Neuron (in vitro differentiated cells): ENCODE measurements at regions not wholly inside any gene's neighbourhood (a gene's known extent, or its start where the extent isn't known, plus 50 kb on each side); places are given as distances from the start of the nearest gene placed in this dataset.
A peak's percentile ranks its signal among the peaks of the same experiment; 100 is the strongest.

Source experiments
- H2AFZ ChIP-seq: one replicate; pipeline ENCODE4 v1.6.1; 2013; ENCODE audit warnings: low read depth, mild to moderate bottlenecking, inconsistent platforms, low read length, moderate library complexity
- H3K27me3 ChIP-seq: one replicate; pipeline ENCODE4 v1.6.1; 2013; ENCODE audit warnings: low read length; ENCODE audit not compliant: insufficient read depth
- H3K36me3 ChIP-seq: one replicate; pipeline ENCODE4 v1.6.1; 2013; ENCODE audit warnings: low read length; ENCODE audit not compliant: insufficient read depth
- H3K4me1 ChIP-seq: one replicate; pipeline ENCODE4 v1.6.1; 2013; ENCODE audit warnings: low read length; ENCODE audit not compliant: insufficient read depth
- H3K4me3 ChIP-seq: 2 replicates; pipeline ENCODE4 v1.5.1; 2013; ENCODE audit warnings: mild to moderate bottlenecking, low read length, moderate library complexity
- H3K9me3 ChIP-seq: one replicate; pipeline ENCODE4 v1.6.1; 2013; ENCODE audit warnings: low read length

GRCh38 chr3:93746-94145 is 102.8 kb upstream of the CHL1 start:
- no peak overlapping the region for H2AFZ ChIP-seq

GRCh38 chr3:96259-96658 is 100.3 kb upstream of the CHL1 start:
- Histone ChIP-seq H3K4me1 (peaks cover 48% of the 10 kb centered on the region), H3K9me3 (no peaks in the 10 kb centered on the region), H2AFZ (no peak overlapping the region), H3K4me3 (no peak overlapping the region), H3K27me3 (no peaks in the 10 kb centered on the region), H3K36me3 (no peaks in the 10 kb centered on the region)

More at GRCh38 chr3:93746-94145, 102.8 kb upstream of the CHL1 start:
- Histone ChIP-seq H3K9me3 (no peaks in the 10 kb centered on the region), H3K4me3 (no peak overlapping the region), H3K27me3 (no peaks in the 10 kb centered on the region), H3K4me1 (peaks cover 23% of the 10 kb centered on the region), H3K36me3 (no peaks in the 10 kb centered on the region)

DNA sequence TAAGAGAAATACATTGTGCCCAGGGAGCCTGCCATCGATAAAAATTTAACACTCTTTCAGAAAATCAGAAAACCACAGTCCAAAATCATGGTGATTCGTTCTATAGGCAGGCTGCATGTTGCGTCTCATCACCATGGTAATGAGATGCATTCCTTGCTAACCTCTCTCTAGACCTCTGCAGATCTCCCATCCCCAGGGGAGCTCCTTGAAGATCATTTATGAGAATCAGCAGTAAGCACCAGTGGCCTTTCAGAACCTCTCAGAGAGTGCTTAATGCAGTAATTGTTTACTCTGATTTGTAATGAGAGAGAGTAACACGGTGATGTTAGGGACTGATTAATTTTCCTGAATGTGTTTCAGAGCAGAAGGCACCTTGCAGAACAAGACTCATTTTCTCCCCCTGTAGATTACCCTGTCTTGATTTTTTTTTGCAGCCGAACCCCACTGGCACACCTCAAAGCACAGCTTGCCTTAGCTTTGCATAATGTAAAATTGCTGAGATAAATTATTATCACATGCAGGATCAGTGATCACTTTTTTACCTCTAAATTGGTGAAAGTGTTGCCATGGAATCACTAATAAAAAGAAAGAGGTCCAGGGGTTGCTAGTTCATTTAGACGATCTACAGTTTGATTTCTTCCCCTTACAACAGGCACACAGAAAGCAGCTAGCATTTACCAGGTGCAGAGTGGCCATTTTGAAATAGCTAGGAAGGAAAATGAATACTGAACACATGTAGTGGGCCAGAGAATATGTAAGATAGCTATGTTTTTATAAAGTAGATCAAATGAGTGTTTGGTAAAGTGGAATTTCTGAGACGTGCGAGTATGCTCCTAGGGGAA is 98.9 kb upstream of the CHL1 start:
- no peaks in the 10 kb centered on the region for H3K27me3 ChIP-seq
- H3K4me1 ChIP-seq = peaks cover 60% of the 10 kb centered on the region
- no peak overlapping the region for H3K4me3 ChIP-seq
- peak overlapping the region; percentile 32 for H2AFZ ChIP-seq
- H3K9me3 ChIP-seq = no peaks in the 10 kb centered on the region
- H3K36me3 ChIP-seq = no peaks in the 10 kb centered on the region

GRCh38 chr3:98259-98654 is 98.3 kb upstream of the CHL1 start:
- Histone ChIP-seq H2AFZ (peak overlapping the region; percentile 32), H3K4me1 (peaks cover 63% of the 10 kb centered on the region), H3K4me3 (no peak overlapping the region), H3K9me3 (no peaks in the 10 kb centered on the region), H3K36me3 (no peaks in the 10 kb centered on the region), H3K27me3 (no peaks in the 10 kb centered on the region)

- no peak overlapping the region for H3K4me3 ChIP-seq
- peaks cover 71% of the 10 kb centered on the region for H3K4me1 ChIP-seq
- H3K9me3 ChIP-seq = no peaks in the 10 kb centered on the region
- H3K36me3 ChIP-seq = no peaks in the 10 kb centered on the region
- H3K27me3 ChIP-seq = no peaks in the 10 kb centered on the region
- no peak overlapping the region for H2AFZ ChIP-seq
Observed at GRCh38 chr3:99506-99905, 97.1 kb upstream of the CHL1 start.

- H3K36me3 ChIP-seq = no peaks in the 10 kb centered on the region
- H2AFZ ChIP-seq = no peak overlapping the region
- H3K4me1 ChIP-seq = peaks cover 65% of the 10 kb centered on the region
- H3K9me3 ChIP-seq = no peaks in the 10 kb centered on the region
- no peak overlapping the region for H3K4me3 ChIP-seq
- H3K27me3 ChIP-seq = no peaks in the 10 kb centered on the region
Observed at GRCh38 chr3:102484-102883, 94.1 kb upstream of the CHL1 start.

- H3K36me3 ChIP-seq = no peaks in the 10 kb centered on the region
- H3K9me3 ChIP-seq = no peaks in the 10 kb centered on the region
- H3K27me3 ChIP-seq = no peaks in the 10 kb centered on the region
- H2AFZ ChIP-seq = no peak overlapping the region
- H3K4me3 ChIP-seq = no peak overlapping the region
- H3K4me1 ChIP-seq = peaks cover 50% of the 10 kb centered on the region
Observed at GRCh38 chr3:103991-104390, 92.6 kb upstream of the CHL1 start.

GRCh38 chr3:105585-105984 is 91.0 kb upstream of the CHL1 start:
- H2AFZ ChIP-seq = no peak overlapping the region
- no peaks in the 10 kb centered on the region for H3K27me3 ChIP-seq
- H3K36me3 ChIP-seq = no peaks in the 10 kb centered on the region
- no peak overlapping the region for H3K4me3 ChIP-seq
- peaks cover 34% of the 10 kb centered on the region for H3K4me1 ChIP-seq
- H3K9me3 ChIP-seq = no peaks in the 10 kb centered on the region

- no peaks in the 10 kb centered on the region for H3K9me3 ChIP-seq
- no peaks in the 10 kb centered on the region for H3K27me3 ChIP-seq
- peaks cover 32% of the 10 kb centered on the region for H3K4me1 ChIP-seq
- H3K4me3 ChIP-seq = no peak overlapping the region
- H2AFZ ChIP-seq = no peak overlapping the region
- no peaks in the 10 kb centered on the region for H3K36me3 ChIP-seq
Observed at GRCh38 chr3:106619-107018, 89.9 kb upstream of the CHL1 start.

DNA sequence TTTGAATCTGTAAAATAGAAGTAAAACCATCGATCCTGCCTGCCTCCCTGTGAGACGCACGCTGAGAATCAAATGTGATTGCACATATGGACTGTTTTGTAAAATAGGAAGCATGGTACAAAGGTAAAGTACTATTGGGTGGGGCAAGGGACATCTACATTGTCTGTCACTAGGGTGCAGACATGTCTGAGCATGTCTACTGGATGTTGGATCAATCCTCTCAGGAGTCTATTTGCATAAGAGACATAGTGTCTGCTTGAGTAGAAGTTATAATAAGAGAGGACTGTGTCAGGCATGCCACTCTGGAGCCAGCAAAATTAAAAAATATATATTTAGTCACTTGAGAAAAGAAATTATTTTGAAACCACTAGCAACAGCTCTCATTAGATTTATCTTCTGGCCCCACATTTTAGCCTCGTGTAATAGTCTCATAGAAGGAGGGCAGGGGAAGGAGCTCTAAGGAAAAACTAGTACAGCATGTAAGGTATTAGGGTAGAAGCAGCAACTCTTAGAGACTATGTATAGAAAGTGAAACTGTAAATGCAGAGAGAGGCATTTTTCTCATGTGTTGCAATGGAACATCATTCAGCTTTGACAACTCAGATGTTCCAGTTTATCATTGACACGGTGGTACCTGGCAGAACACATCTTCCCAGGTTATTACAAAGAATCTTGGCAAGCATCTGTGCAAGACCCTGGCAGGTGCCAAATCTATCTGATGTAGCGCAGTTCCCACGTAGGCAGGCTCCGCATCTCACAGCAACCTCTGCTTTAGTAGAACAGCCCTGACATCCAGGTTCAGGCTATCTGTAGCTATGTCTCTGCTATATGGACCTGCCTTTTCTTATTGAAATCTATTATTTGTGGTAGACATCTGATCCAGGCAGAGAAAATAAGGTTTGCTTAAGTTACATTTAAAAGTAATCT is 85.2 kb upstream of the CHL1 start:
- Histone ChIP-seq H2AFZ (no peak overlapping the region), H3K36me3 (no peaks in the 10 kb centered on the region), H3K4me3 (no peak overlapping the region), H3K4me1 (peaks cover 17% of the 10 kb centered on the region), H3K9me3 (no peaks in the 10 kb centered on the region), H3K27me3 (no peaks in the 10 kb centered on the region)

- Histone ChIP-seq H3K9me3 (no peaks in the 10 kb centered on the region), H3K4me1 (peaks cover 14% of the 10 kb centered on the region), H3K36me3 (no peaks in the 10 kb centered on the region), H3K4me3 (no peak overlapping the region), H3K27me3 (no peaks in the 10 kb centered on the region), H2AFZ (no peak overlapping the region)
Observed at GRCh38 chr3:112773-113172, 83.8 kb upstream of the CHL1 start.

DNA sequence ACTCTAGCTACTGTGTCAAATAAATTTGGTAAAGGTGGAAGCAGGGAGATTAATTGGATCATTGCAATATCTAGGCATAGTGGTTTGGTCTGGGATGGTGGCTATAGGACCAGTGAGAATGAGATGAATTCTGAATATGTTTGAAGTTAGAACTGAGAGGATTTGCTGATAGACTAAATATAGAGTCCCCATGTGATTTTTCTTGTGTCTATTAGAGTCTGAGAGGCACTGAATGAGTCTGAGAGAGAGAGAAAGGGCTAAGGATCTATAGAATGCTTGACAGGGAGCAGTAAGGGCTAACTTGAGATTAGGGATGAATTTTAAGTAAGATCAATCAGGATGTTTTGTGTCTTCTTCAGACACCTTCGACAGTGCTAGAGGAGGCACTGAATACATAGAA is 77.9 kb upstream of the CHL1 start:
- no peak overlapping the region for H3K4me3 ChIP-seq
- peaks cover 3% of the 10 kb centered on the region for H3K27me3 ChIP-seq
- H2AFZ ChIP-seq = no peak overlapping the region
- no peaks in the 10 kb centered on the region for H3K9me3 ChIP-seq
- H3K4me1 ChIP-seq = peaks cover 8% of the 10 kb centered on the region
- no peaks in the 10 kb centered on the region for H3K36me3 ChIP-seq

- H3K27me3 ChIP-seq = peaks cover 3% of the 10 kb centered on the region
- H3K36me3 ChIP-seq = no peaks in the 10 kb centered on the region
- no peak overlapping the region for H2AFZ ChIP-seq
- no peaks in the 10 kb centered on the region for H3K9me3 ChIP-seq
- no peak overlapping the region for H3K4me3 ChIP-seq
- H3K4me1 ChIP-seq = peaks cover 4% of the 10 kb centered on the region
Observed at GRCh38 chr3:123341-123740, 73.2 kb upstream of the CHL1 start.
